Prostate gland (tissue), 2 donors: ENCODE measurements at regions not wholly inside any gene's neighbourhood (a gene's known extent, or its start where the extent isn't known, plus 50 kb on each side); places are given as distances from the start of the nearest gene placed in this dataset.

Experiments
- POLR2A ChIP-seq: fragments of 450-650 bp; IDR thresholded peaks from one replicate; pipeline ENCODE4 v1.6.1; 2016; ENCODE audit warnings: antibody characterized with exemption, mild to moderate bottlenecking
- POLR2AphosphoS5 ChIP-seq: sonication (generic); formaldehyde crosslinking; IDR thresholded peaks from one replicate; pipeline ENCODE4 v1.6.1; 2017; ENCODE audit warnings: antibody characterized with exemption
- TF ChIP-seq, protein P1 (sequence below), 4 experiments: fragments of 200-600 bp in 2 of 4; fragments of 450-650 bp in 2 of 4; sonication (generic) in 2 of 4; IDR thresholded peaks; 1 replicate in 3 of 4; 2 replicates in 1 of 4; pipeline ENCODE4 v1.5.1; 2016 to 2019; ENCODE audit warnings: antibody characterized with exemption in 4 of 4, mild to moderate bottlenecking in 2 of 4, moderate library complexity in 2 of 4

DNA sequence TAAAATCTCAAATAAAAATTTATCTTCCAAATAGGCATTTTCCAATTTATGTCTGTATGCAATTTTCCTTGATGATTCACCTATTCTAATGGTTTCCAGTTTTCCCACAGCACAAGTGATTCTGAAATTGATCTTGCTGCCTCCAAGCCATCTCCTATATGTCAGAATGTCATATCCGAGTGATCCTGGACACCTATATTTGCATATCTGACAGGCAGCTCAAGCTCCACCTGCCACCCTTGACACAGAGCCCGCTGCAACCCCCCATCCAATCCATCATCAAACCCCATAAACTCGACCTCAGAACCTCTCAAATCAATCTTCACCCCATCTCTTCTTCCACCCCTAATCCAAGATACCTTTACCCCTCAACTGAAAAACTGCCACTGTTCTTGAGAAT, 579.5 kb downstream of the EPHB1 start:
- TF ChIP-seq, protein P1, sequence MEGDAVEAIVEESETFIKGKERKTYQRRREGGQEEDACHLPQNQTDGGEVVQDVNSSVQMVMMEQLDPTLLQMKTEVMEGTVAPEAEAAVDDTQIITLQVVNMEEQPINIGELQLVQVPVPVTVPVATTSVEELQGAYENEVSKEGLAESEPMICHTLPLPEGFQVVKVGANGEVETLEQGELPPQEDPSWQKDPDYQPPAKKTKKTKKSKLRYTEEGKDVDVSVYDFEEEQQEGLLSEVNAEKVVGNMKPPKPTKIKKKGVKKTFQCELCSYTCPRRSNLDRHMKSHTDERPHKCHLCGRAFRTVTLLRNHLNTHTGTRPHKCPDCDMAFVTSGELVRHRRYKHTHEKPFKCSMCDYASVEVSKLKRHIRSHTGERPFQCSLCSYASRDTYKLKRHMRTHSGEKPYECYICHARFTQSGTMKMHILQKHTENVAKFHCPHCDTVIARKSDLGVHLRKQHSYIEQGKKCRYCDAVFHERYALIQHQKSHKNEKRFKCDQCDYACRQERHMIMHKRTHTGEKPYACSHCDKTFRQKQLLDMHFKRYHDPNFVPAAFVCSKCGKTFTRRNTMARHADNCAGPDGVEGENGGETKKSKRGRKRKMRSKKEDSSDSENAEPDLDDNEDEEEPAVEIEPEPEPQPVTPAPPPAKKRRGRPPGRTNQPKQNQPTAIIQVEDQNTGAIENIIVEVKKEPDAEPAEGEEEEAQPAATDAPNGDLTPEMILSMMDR (IDR thresholded peaks at IDR 0.05), result no peak
- TF ChIP-seq POLR2A (no peak), POLR2AphosphoS5 (no peak)
